HepG2 (cell line): ENCODE measurements at regions not wholly inside any gene's neighbourhood (a gene's known extent, or its start where the extent isn't known, plus 50 kb on each side); places are given as distances from the start of the nearest gene placed in this dataset.

Experiments
- CBX2 ChIP-seq, 2 experiments: fragments of 200-600 bp in 1 of 2; sonication (generic); formaldehyde crosslinking in 1 of 2; IDR thresholded peaks; 2 replicates each; pipeline versions ENCODE4 v1.7.0 to v1.8.1; 2018 to 2022; ENCODE audit warnings: low read depth in 2 of 2, low read length in 1 of 2, mild to moderate bottlenecking in 1 of 2, missing genetic modification reagents in 1 of 2
- JUNB ChIP-seq: sonication (generic); formaldehyde crosslinking; IDR thresholded peaks from 2 replicates; pipeline ENCODE4 v1.8.0; 2022; ENCODE audit warnings: missing genetic modification reagents, mild to moderate bottlenecking, borderline replicate concordance
- MAZ ChIP-seq, 2 experiments: sonication (generic) in 1 of 2; formaldehyde crosslinking in 1 of 2; IDR thresholded peaks; 2 replicates each; pipeline versions ENCODE4 v1.5.0 to v1.6.1; 2012 to 2020; ENCODE audit warnings: low read depth in 2 of 2, mild to moderate bottlenecking in 2 of 2, borderline replicate concordance in 1 of 2, improper control_type of control experiment in 1 of 2, low read length in 1 of 2, missing genetic modification reagents in 1 of 2, moderate library complexity in 1 of 2
- PHF8 ChIP-seq: sonication (generic); formaldehyde crosslinking; IDR thresholded peaks from 2 replicates; pipeline ENCODE4 v1.5.0; 2020; ENCODE audit warnings: missing genetic modification reagents
- ZNF431 ChIP-seq: sonication (generic); formaldehyde crosslinking; IDR thresholded peaks from 2 replicates; pipeline ENCODE4 v1.9.0; 2022; ENCODE audit warnings: missing genetic modification reagents, low read depth, mild to moderate bottlenecking, borderline replicate concordance
- TF ChIP-seq, protein P1 (sequence below): sonication (generic); formaldehyde crosslinking; IDR thresholded peaks from 2 replicates; pipeline ENCODE4 v1.5.0; 2020; ENCODE audit warnings: mild to moderate bottlenecking, missing genetic modification reagents, moderate library complexity
- TF ChIP-seq, protein P2 (sequence below): fragments of 450-650 bp; IDR thresholded peaks from 2 replicates; pipeline ENCODE4 v1.6.1; 2017; ENCODE audit warnings: mild to moderate bottlenecking

DNA sequence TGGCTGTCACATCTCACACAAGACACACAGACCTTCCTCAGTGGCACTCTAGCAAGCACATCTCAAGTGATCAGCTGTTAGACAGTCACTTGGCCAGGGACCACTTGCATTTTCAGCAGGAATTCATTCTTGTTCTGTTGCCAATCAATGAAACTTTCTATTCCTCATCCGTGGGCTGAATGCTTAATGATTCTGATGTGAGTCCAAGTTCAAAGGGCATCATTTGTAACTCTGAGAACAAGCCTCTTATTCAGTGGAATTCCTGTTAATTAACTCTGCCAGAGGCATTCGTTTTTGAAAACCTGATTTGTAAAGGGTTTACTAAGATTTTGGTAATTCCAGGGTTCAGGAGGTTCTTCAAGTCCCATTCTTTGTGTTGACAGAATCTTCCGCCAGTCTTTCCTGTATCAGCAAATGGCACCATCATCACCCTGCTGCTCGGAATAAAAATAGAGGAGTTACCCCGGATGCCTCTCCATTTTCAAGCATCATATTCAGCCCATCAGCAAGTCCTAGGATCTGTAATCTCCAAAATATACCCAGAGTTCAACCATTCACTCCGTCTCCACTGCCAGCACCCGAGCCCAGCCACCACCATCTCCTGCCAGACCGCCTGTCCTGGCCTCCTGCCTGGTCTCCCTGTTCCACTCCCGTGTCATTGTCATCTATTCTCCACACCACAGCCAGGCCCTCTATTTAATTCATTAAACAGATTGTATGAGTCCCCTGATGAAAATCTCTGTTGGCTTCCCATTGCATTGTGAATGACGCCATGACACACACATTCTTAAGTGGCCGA, 473.4 kb downstream of the AACS start:
- no peak for TF ChIP-seq JUNB
- TF ChIP-seq, protein P1, sequence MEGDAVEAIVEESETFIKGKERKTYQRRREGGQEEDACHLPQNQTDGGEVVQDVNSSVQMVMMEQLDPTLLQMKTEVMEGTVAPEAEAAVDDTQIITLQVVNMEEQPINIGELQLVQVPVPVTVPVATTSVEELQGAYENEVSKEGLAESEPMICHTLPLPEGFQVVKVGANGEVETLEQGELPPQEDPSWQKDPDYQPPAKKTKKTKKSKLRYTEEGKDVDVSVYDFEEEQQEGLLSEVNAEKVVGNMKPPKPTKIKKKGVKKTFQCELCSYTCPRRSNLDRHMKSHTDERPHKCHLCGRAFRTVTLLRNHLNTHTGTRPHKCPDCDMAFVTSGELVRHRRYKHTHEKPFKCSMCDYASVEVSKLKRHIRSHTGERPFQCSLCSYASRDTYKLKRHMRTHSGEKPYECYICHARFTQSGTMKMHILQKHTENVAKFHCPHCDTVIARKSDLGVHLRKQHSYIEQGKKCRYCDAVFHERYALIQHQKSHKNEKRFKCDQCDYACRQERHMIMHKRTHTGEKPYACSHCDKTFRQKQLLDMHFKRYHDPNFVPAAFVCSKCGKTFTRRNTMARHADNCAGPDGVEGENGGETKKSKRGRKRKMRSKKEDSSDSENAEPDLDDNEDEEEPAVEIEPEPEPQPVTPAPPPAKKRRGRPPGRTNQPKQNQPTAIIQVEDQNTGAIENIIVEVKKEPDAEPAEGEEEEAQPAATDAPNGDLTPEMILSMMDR (CRISPR knock-in tag) = no peak
- TF ChIP-seq CBX2 (IDR thresholded peaks at IDR 0.05; ENCODE audit: low read depth, low read length) = no peak
- TF ChIP-seq CBX2 (CRISPR knock-in tag; IDR thresholded peaks at IDR 0.05; ENCODE audit: low read depth) = no peak
- TF ChIP-seq, protein P2, sequence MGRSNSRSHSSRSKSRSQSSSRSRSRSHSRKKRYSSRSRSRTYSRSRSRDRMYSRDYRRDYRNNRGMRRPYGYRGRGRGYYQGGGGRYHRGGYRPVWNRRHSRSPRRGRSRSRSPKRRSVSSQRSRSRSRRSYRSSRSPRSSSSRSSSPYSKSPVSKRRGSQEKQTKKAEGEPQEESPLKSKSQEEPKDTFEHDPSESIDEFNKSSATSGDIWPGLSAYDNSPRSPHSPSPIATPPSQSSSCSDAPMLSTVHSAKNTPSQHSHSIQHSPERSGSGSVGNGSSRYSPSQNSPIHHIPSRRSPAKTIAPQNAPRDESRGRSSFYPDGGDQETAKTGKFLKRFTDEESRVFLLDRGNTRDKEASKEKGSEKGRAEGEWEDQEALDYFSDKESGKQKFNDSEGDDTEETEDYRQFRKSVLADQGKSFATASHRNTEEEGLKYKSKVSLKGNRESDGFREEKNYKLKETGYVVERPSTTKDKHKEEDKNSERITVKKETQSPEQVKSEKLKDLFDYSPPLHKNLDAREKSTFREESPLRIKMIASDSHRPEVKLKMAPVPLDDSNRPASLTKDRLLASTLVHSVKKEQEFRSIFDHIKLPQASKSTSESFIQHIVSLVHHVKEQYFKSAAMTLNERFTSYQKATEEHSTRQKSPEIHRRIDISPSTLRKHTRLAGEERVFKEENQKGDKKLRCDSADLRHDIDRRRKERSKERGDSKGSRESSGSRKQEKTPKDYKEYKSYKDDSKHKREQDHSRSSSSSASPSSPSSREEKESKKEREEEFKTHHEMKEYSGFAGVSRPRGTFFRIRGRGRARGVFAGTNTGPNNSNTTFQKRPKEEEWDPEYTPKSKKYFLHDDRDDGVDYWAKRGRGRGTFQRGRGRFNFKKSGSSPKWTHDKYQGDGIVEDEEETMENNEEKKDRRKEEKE = no peak
- TF ChIP-seq MAZ (IDR thresholded peaks at IDR 0.05; ENCODE audit: borderline replicate concordance, low read depth, low read length) = no peak
- TF ChIP-seq MAZ (CRISPR knock-in tag; IDR thresholded peaks at IDR 0.05; ENCODE audit: low read depth) = no peak
- TF ChIP-seq ZNF431 (CRISPR knock-in tag) = no peak
- TF ChIP-seq PHF8 = no peak
